ENCODE measurements at regions not wholly inside any gene's neighbourhood (a gene's known extent, or its start where the extent isn't known, plus 50 kb on each side); places are given as distances from the start of the nearest gene placed in this dataset.

GRCh38 chr18:57973889-57974288 lies 70.1 kb upstream of the NEDD4L start:
- TF ChIP-seq CTCF (IDR thresholded peaks at IDR 0.05) (no peak), POLR2A (IDR thresholded peaks at IDR 0.05) (no peak)
